Stimulated activated effector memory CD8-positive, alpha-beta T cell treated with anti-CD3 and anti-CD28 coated beads, Interleukin-12 subunit alpha, Interleukin-12 subunit beta, amount 100 ng/mL, for 72 hours (primary cell): ENCODE measurements at regions not wholly inside any gene's neighbourhood (a gene's known extent, or its start where the extent isn't known, plus 50 kb on each side); places are given as distances from the start of the nearest gene placed in this dataset.

Experiments
- ATAC-seq: fragments of 150-1000 bp; cut with Tn5 transposase; 2 replicates; pipeline ENCODE4 v1.10.0; 2021
- DNase-seq, 2 donors: peaks; one replicate each; pipeline ENCODE4 v3.0.0; 2021 to 2022; ENCODE audit warnings: low spot score in 2 of 2
- H3K27ac Mint-ChIP-seq: one replicate; pipeline ENCODE4 v1.8.0; 2022; ENCODE audit warnings: mild to moderate bottlenecking, mixed read lengths
- H3K36me3 Mint-ChIP-seq: one replicate; pipeline ENCODE4 v1.8.0; 2022; ENCODE audit warnings: mild to moderate bottlenecking, mixed read lengths
- H3K4me1 Mint-ChIP-seq: one replicate; pipeline ENCODE4 v1.8.0; 2022; ENCODE audit warnings: mixed read lengths
- H3K4me3 Mint-ChIP-seq: one replicate; pipeline ENCODE4 v1.8.0; 2022; ENCODE audit warnings: mild to moderate bottlenecking, mixed read lengths
- H3K9me3 Mint-ChIP-seq: one replicate; pipeline ENCODE4 v1.8.0; 2022; ENCODE audit warnings: mixed read lengths

- Mint-ChIP-seq H3K9me3 (no peaks in the 10 kb centered on the region), H3K36me3 (no peaks in the 10 kb centered on the region), H3K27ac (no peak overlapping the region), H3K4me1 (no peaks in the 10 kb centered on the region), H3K4me3 (no peak overlapping the region)
- DNase-seq (no peak), ATAC-seq (no peak)
Observed at GRCh38 chr20:52684905-52685304, 287.3 kb upstream of the TSHZ2 start.

- Mint-ChIP-seq H3K9me3 (no peaks in the 10 kb centered on the region), H3K27ac (no peak overlapping the region)
Observed at GRCh38 chr20:52684176-52684575, 288.0 kb upstream of the TSHZ2 start.

GRCh38 chr20:52683761-52684160 lies 288.4 kb upstream of the TSHZ2 start:
- ATAC-seq: no peak
- DNase-seq: no peak
- no peaks in the 10 kb centered on the region for H3K4me1 Mint-ChIP-seq

More at GRCh38 chr20:52684176-52684575, 288.0 kb upstream of the TSHZ2 start:
- Mint-ChIP-seq H3K4me1 (no peaks in the 10 kb centered on the region), H3K36me3 (no peaks in the 10 kb centered on the region), H3K4me3 (no peak overlapping the region)
- DNase-seq (no peak), ATAC-seq (no peak)

GRCh38 chr20:52682237-52682636 lies 289.9 kb upstream of the TSHZ2 start:
- Mint-ChIP-seq H3K9me3 (no peaks in the 10 kb centered on the region), H3K36me3 (no peaks in the 10 kb centered on the region), H3K4me1 (no peaks in the 10 kb centered on the region), H3K27ac (no peak overlapping the region), H3K4me3 (no peak overlapping the region)
- no peak for ATAC-seq
- no peak for DNase-seq

More at GRCh38 chr20:52683761-52684160, 288.4 kb upstream of the TSHZ2 start:
- no peaks in the 10 kb centered on the region for H3K9me3 Mint-ChIP-seq
- H3K4me3 Mint-ChIP-seq: no peak overlapping the region
- no peak overlapping the region for H3K27ac Mint-ChIP-seq
- H3K36me3 Mint-ChIP-seq: no peaks in the 10 kb centered on the region

- no peaks in the 10 kb centered on the region for H3K36me3 Mint-ChIP-seq
- no peaks in the 10 kb centered on the region for H3K4me1 Mint-ChIP-seq
- no peak overlapping the region for H3K4me3 Mint-ChIP-seq
- H3K9me3 Mint-ChIP-seq: no peaks in the 10 kb centered on the region
- no peak for ATAC-seq
- no peak overlapping the region for H3K27ac Mint-ChIP-seq
- no peak for DNase-seq
Observed at GRCh38 chr20:52681288-52681687, 290.9 kb upstream of the TSHZ2 start.

- DNase-seq: no peak
- H3K4me3 Mint-ChIP-seq: no peak overlapping the region
- no peaks in the 10 kb centered on the region for H3K9me3 Mint-ChIP-seq
- no peak for ATAC-seq
- H3K4me1 Mint-ChIP-seq: no peaks in the 10 kb centered on the region
- no peaks in the 10 kb centered on the region for H3K36me3 Mint-ChIP-seq
- H3K27ac Mint-ChIP-seq: no peak overlapping the region
Observed at GRCh38 chr20:52677216-52677615, 294.9 kb upstream of the TSHZ2 start.

- Mint-ChIP-seq H3K4me1 (no peaks in the 10 kb centered on the region), H3K27ac (no peak overlapping the region), H3K4me3 (no peak overlapping the region), H3K9me3 (no peaks in the 10 kb centered on the region), H3K36me3 (no peaks in the 10 kb centered on the region)
- ATAC-seq (no peak), DNase-seq (no peak)
Observed at GRCh38 chr20:52676283-52676995, 295.7 kb upstream of the TSHZ2 start.

- ATAC-seq (no peak), DNase-seq (no peak)
- Mint-ChIP-seq H3K4me1 (no peaks in the 10 kb centered on the region), H3K27ac (no peak overlapping the region), H3K36me3 (no peaks in the 10 kb centered on the region), H3K9me3 (no peaks in the 10 kb centered on the region), H3K4me3 (no peak overlapping the region)
Observed at GRCh38 chr20:52675375-52675774, 296.8 kb upstream of the TSHZ2 start.

- H3K4me3 Mint-ChIP-seq: no peak overlapping the region
- H3K4me1 Mint-ChIP-seq: no peaks in the 10 kb centered on the region
- H3K27ac Mint-ChIP-seq: no peak overlapping the region
- ATAC-seq: no peak
- H3K9me3 Mint-ChIP-seq: no peaks in the 10 kb centered on the region
- no peak for DNase-seq
- H3K36me3 Mint-ChIP-seq: no peaks in the 10 kb centered on the region
Observed at GRCh38 chr20:52668626-52669025, 303.5 kb upstream of the TSHZ2 start.

GRCh38 chr20:52667358-52667757 lies 304.8 kb upstream of the TSHZ2 start:
- no peaks in the 10 kb centered on the region for H3K36me3 Mint-ChIP-seq
- DNase-seq: no peak
- no peak for ATAC-seq
- H3K9me3 Mint-ChIP-seq: no peaks in the 10 kb centered on the region
- no peak overlapping the region for H3K4me3 Mint-ChIP-seq
- no peak overlapping the region for H3K27ac Mint-ChIP-seq
- H3K4me1 Mint-ChIP-seq: no peaks in the 10 kb centered on the region

GRCh38 chr20:52665441-52665840 lies 306.7 kb upstream of the TSHZ2 start:
- Mint-ChIP-seq H3K4me1 (no peaks in the 10 kb centered on the region), H3K9me3 (no peaks in the 10 kb centered on the region), H3K27ac (no peak overlapping the region), H3K4me3 (no peak overlapping the region), H3K36me3 (no peaks in the 10 kb centered on the region)
- no peak for ATAC-seq
- no peak for DNase-seq

GRCh38 chr20:52655395-52655794 lies 316.8 kb upstream of the TSHZ2 start:
- DNase-seq: no peak
- Mint-ChIP-seq H3K36me3 (no peaks in the 10 kb centered on the region), H3K4me1 (no peaks in the 10 kb centered on the region), H3K27ac (no peak overlapping the region), H3K9me3 (no peaks in the 10 kb centered on the region), H3K4me3 (no peak overlapping the region)
- ATAC-seq: no peak

GRCh38 chr20:52654567-52654966 lies 317.6 kb upstream of the TSHZ2 start:
- Mint-ChIP-seq H3K9me3 (no peaks in the 10 kb centered on the region), H3K4me1 (no peaks in the 10 kb centered on the region), H3K36me3 (no peaks in the 10 kb centered on the region), H3K27ac (no peak overlapping the region), H3K4me3 (no peak overlapping the region)
- no peak for DNase-seq
- no peak for ATAC-seq

GRCh38 chr20:52652271-52652670 lies 319.9 kb upstream of the TSHZ2 start:
- DNase-seq (no peak), ATAC-seq (no peak)
- Mint-ChIP-seq H3K36me3 (no peaks in the 10 kb centered on the region), H3K4me1 (no peaks in the 10 kb centered on the region), H3K27ac (no peak overlapping the region), H3K4me3 (no peak overlapping the region), H3K9me3 (no peaks in the 10 kb centered on the region)

GRCh38 chr20:52649727-52650126 lies 322.4 kb upstream of the TSHZ2 start:
- H3K27ac Mint-ChIP-seq: no peak overlapping the region
- no peaks in the 10 kb centered on the region for H3K4me1 Mint-ChIP-seq
- no peaks in the 10 kb centered on the region for H3K36me3 Mint-ChIP-seq
- no peak overlapping the region for H3K4me3 Mint-ChIP-seq
- DNase-seq (no peak), ATAC-seq (no peak)
- H3K9me3 Mint-ChIP-seq: no peaks in the 10 kb centered on the region

GRCh38 chr20:52645822-52646221 lies 326.3 kb upstream of the TSHZ2 start:
- Mint-ChIP-seq H3K4me3 (no peak overlapping the region), H3K9me3 (peaks cover 2% of the 10 kb centered on the region), H3K36me3 (no peaks in the 10 kb centered on the region), H3K4me1 (no peaks in the 10 kb centered on the region), H3K27ac (no peak overlapping the region)
- no peak for DNase-seq
- ATAC-seq: no peak

GRCh38 chr20:52643034-52643433 lies 329.1 kb upstream of the TSHZ2 start:
- Mint-ChIP-seq H3K4me1 (no peaks in the 10 kb centered on the region), H3K9me3 (peaks cover 4% of the 10 kb centered on the region), H3K4me3 (no peak overlapping the region), H3K27ac (no peak overlapping the region), H3K36me3 (no peaks in the 10 kb centered on the region)
- DNase-seq (no peak), ATAC-seq (no peak)
